Inflammatory macrophage treated with lipopolysaccharide for 1 hour (primary cell): ENCODE measurements at regions not wholly inside any gene's neighbourhood (a gene's known extent, or its start where the extent isn't known, plus 50 kb on each side); places are given as distances from the start of the nearest gene placed in this dataset.
"Not testable (repeated sequence)": the region's sequence is repeated elsewhere in the genome, so short reads cannot be mapped to it uniquely, and the experiment has no call there.

Experiments
- DNase-seq, 2 donors: peaks; one replicate each; pipeline ENCODE4 v3.0.0-alpha.2; 2020 to 2022

GRCh38 chrX:1853916-1854315 is 239.1 kb downstream of the ASMT start:
- DNase-seq: no peak

- not testable (repeated sequence) for DNase-seq
Observed at GRCh38 chrX:1854861-1855260, 240.0 kb downstream of the ASMT start.

- DNase-seq: not testable (repeated sequence)
Observed at GRCh38 chrX:1859266-1859665, 244.4 kb downstream of the ASMT start.

GRCh38 chrX:1860936-1861594 is 246.2 kb downstream of the ASMT start:
- no peak for DNase-seq

- DNase-seq: not testable (repeated sequence)
Observed at GRCh38 chrX:1863995-1864394, 249.1 kb downstream of the ASMT start.

- no peak for DNase-seq
Observed at GRCh38 chrX:1870421-1870820, 255.6 kb downstream of the ASMT start.

GRCh38 chrX:1871887-1872286 is 257.0 kb downstream of the ASMT start:
- DNase-seq: no peak

- DNase-seq: no peak
Observed at GRCh38 chrX:1873671-1874070, 258.8 kb downstream of the ASMT start.

GRCh38 chrX:1874416-1874815 is 259.6 kb downstream of the ASMT start:
- DNase-seq: no peak

- DNase-seq: no peak
Observed at GRCh38 chrX:1874899-1875298, 260.0 kb downstream of the ASMT start.

GRCh38 chrX:1876041-1876440 is 261.2 kb downstream of the ASMT start:
- no peak for DNase-seq

GRCh38 chrX:1877780-1878179 is 262.9 kb downstream of the ASMT start:
- DNase-seq: no peak

- DNase-seq: not testable (repeated sequence)
Observed at GRCh38 chrX:1880884-1881817, 266.3 kb downstream of the ASMT start.

GRCh38 chrX:1883772-1884171 is 268.9 kb downstream of the ASMT start:
- DNase-seq: no peak

- no peak for DNase-seq
Observed at GRCh38 chrX:1884446-1884845, 269.6 kb downstream of the ASMT start.

- DNase-seq: no peak
Observed at GRCh38 chrX:1885116-1885515, 270.3 kb downstream of the ASMT start.

GRCh38 chrX:1888305-1888704 is 273.4 kb downstream of the ASMT start:
- not testable (repeated sequence) for DNase-seq

- DNase-seq: no peak
Observed at GRCh38 chrX:1894026-1894294, 279.1 kb downstream of the ASMT start.

GRCh38 chrX:1894740-1895139 is 279.9 kb downstream of the ASMT start:
- DNase-seq: no peak

GRCh38 chrX:1895583-1895982 is 280.7 kb downstream of the ASMT start:
- DNase-seq: no peak

- DNase-seq: no peak
Observed at GRCh38 chrX:1899841-1900240, 285.0 kb downstream of the ASMT start.

GRCh38 chrX:1902901-1903235 is 288.0 kb downstream of the ASMT start:
- DNase-seq: no peak

GRCh38 chrX:1903236-1903935 is 288.5 kb downstream of the ASMT start:
- DNase-seq: no peak

GRCh38 chrX:1904663-1905218 is 289.9 kb downstream of the ASMT start:
- no peak for DNase-seq
